Panc1 (cell line): ENCODE measurements at regions not wholly inside any gene's neighbourhood (a gene's known extent, or its start where the extent isn't known, plus 50 kb on each side); places are given as distances from the start of the nearest gene placed in this dataset.

Experiments used
- CTCF ChIP-seq: fragments of 450-650 bp; IDR thresholded peaks from 2 replicates; pipeline ENCODE4 v1.5.1; 2017; ENCODE audit warnings: mild to moderate bottlenecking
- SIN3A ChIP-seq: IDR thresholded peaks from 2 replicates; pipeline ENCODE4 v1.6.1; 2012; ENCODE audit warnings: low read depth, mild to moderate bottlenecking, low read length, moderate library complexity, borderline replicate concordance; ENCODE audit not compliant: insufficient read depth

- TF ChIP-seq CTCF (no peak), SIN3A (no peak)
These were observed 140.2 kb downstream of the MYCN start for GRCh38 chr2:16080516-16080915.
